ENCODE measurements at regions not wholly inside any gene's neighbourhood (a gene's known extent, or its start where the extent isn't known, plus 50 kb on each side); places are given as distances from the start of the nearest gene placed in this dataset.

DNA sequence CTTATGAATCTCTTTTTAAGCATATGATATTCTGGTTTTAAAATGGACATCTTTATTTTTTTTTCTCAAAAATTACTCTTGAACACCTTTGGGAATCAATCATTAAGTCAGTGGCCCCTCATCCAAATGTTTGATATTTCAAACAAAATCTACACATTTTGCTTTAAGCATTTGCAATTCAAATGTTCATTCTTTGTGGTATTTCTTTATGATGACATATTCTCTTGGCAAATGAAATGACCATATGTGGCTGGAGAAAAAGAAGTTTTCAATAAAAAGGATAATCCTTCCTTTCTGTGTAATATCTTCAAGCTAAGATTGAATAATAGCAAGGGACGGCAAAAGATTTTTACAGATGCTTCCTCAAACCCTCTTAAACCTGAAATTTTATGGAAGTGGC, 420.8 kb downstream of the MTRR start:
- TF ChIP-seq, protein P1, sequence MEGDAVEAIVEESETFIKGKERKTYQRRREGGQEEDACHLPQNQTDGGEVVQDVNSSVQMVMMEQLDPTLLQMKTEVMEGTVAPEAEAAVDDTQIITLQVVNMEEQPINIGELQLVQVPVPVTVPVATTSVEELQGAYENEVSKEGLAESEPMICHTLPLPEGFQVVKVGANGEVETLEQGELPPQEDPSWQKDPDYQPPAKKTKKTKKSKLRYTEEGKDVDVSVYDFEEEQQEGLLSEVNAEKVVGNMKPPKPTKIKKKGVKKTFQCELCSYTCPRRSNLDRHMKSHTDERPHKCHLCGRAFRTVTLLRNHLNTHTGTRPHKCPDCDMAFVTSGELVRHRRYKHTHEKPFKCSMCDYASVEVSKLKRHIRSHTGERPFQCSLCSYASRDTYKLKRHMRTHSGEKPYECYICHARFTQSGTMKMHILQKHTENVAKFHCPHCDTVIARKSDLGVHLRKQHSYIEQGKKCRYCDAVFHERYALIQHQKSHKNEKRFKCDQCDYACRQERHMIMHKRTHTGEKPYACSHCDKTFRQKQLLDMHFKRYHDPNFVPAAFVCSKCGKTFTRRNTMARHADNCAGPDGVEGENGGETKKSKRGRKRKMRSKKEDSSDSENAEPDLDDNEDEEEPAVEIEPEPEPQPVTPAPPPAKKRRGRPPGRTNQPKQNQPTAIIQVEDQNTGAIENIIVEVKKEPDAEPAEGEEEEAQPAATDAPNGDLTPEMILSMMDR (IDR thresholded peaks at IDR 0.05; ENCODE audit: poor library complexity): no peak
- TF ChIP-seq EZH2phosphoT487 (IDR thresholded peaks at IDR 0.05; ENCODE audit: low read depth, severe bottlenecking, unreplicated experiment): no peak
